GM18502 (cell line): ENCODE measurements at regions not wholly inside any gene's neighbourhood (a gene's known extent, or its start where the extent isn't known, plus 50 kb on each side); places are given as distances from the start of the nearest gene placed in this dataset.

Source experiments
- ATAC-seq: cut with Tn5 transposase; IDR thresholded peaks from one replicate; pipeline ENCODE4 v1.9.1; 2021; ENCODE audit warnings: mild to moderate bottlenecking; ENCODE audit not compliant: unreplicated experiment, poor library complexity

- ATAC-seq, result peak; percentile 31
These were observed 328.0 kb downstream of the UACA start for GRCh38 chr15:70435369-70435768.

- ATAC-seq, result no peak
These were observed 329.6 kb downstream of the UACA start for GRCh38 chr15:70433586-70434324.

GRCh38 chr15:70432924-70433495, 330.3 kb downstream of the UACA start:
- no peak for ATAC-seq

- ATAC-seq, result no peak
These were observed 331.5 kb downstream of the UACA start for GRCh38 chr15:70431854-70432253.

GRCh38 chr15:70430069-70430468, 332.4 kb upstream of the TLE3 start:
- no peak for ATAC-seq

- no peak for ATAC-seq
These were observed 331.5 kb upstream of the TLE3 start for GRCh38 chr15:70429056-70429722.

GRCh38 chr15:70428211-70428822, 330.6 kb upstream of the TLE3 start:
- no peak for ATAC-seq

- ATAC-seq, result no peak
These were observed 329.7 kb upstream of the TLE3 start for GRCh38 chr15:70427167-70428120.

GRCh38 chr15:70426096-70426821, 328.5 kb upstream of the TLE3 start:
- no peak for ATAC-seq

- ATAC-seq, result no peak
These were observed 327.3 kb upstream of the TLE3 start for GRCh38 chr15:70424937-70425411.

GRCh38 chr15:70423267-70423666, 325.6 kb upstream of the TLE3 start:
- no peak for ATAC-seq

- ATAC-seq, result no peak
These were observed 324.6 kb upstream of the TLE3 start for GRCh38 chr15:70422342-70422741.

- no peak for ATAC-seq
These were observed 323.3 kb upstream of the TLE3 start for GRCh38 chr15:70420948-70421482.

GRCh38 chr15:70420086-70420947, 322.6 kb upstream of the TLE3 start:
- no peak for ATAC-seq

GRCh38 chr15:70418943-70419342, 321.2 kb upstream of the TLE3 start:
- no peak for ATAC-seq

GRCh38 chr15:70417535-70417934, 319.8 kb upstream of the TLE3 start:
- ATAC-seq, result no peak

GRCh38 chr15:70416829-70417228, 319.1 kb upstream of the TLE3 start:
- no peak for ATAC-seq

GRCh38 chr15:70415398-70415797, 317.7 kb upstream of the TLE3 start:
- no peak for ATAC-seq
